B cell (primary cell): ENCODE measurements at regions not wholly inside any gene's neighbourhood (a gene's known extent, or its start where the extent isn't known, plus 50 kb on each side); places are given as distances from the start of the nearest gene placed in this dataset.

Source experiments
- ATAC-seq: fragments of 200-7000 bp; cut with Tn5 transposase; one replicate; pipeline ENCODE4 v1.10.0; 2021; ENCODE audit warnings: low read depth, mild to moderate bottlenecking, moderate number of reproducible peaks, moderate library complexity
- CTCF ChIA-PET: fragments of 350-600 bp; sonication (Branson Sonifier 250); formaldehyde crosslinking; loops from one replicate; lab custom pipeline; 2021; ENCODE audit warnings: antibody characterized with exemption, inconsistent platforms; lab: Charles Lee
- POLR2A ChIA-PET: fragments of 350-600 bp; sonication (Branson Sonifier 250); formaldehyde crosslinking; loops from one replicate; lab custom pipeline; 2021; ENCODE audit warnings: antibody characterized with exemption; lab: Charles Lee
- DNase-seq: peaks from one replicate; pipeline ENCODE4 v3.0.0; 2013
- H2AFZ ChIP-seq: 2 replicates; pipeline ENCODE4 v1.6.1; 2012; ENCODE audit warnings: mild to moderate bottlenecking, low read depth, low read length; ENCODE audit not compliant: insufficient read depth, poor library complexity, severe bottlenecking
- H3K27ac ChIP-seq, 2 donors: 1 replicate in 1 of 2; 2 replicates in 1 of 2; pipeline ENCODE4 v1.5.1; 2012 to 2013; ENCODE audit warnings: low read length in 2 of 2, mild to moderate bottlenecking in 2 of 2, moderate library complexity in 1 of 2
- H3K27me3 ChIP-seq, 4 experiments: fragments of 200-600 bp in 1 of 4; sonication (generic) in 1 of 4; replicated peaks in 1 of 4; 1 replicate in 2 of 4; 2 replicates in 2 of 4; pipeline versions ENCODE4 v1.6.1 to v1.7.0; 2013 to 2016; ENCODE audit warnings: low read length in 3 of 4, mild to moderate bottlenecking in 2 of 4, mixed read lengths in 1 of 4, moderate library complexity in 1 of 4; ENCODE audit not compliant: insufficient read depth in 4 of 4, control insufficient read depth in 3 of 4; ENCODE audit errors: control extremely low read depth in 1 of 4
- H3K36me3 ChIP-seq, 2 experiments: replicated peaks in 1 of 2; 1 replicate in 1 of 2; 2 replicates in 1 of 2; pipeline versions ENCODE4 v1.6.1 to v1.7.1; 2013; ENCODE audit warnings: low read length in 1 of 2; ENCODE audit not compliant: insufficient read depth in 2 of 2, control insufficient read depth in 1 of 2; ENCODE audit errors: control extremely low read depth in 1 of 2, extremely low read depth in 1 of 2
- H3K4me1 ChIP-seq, 2 donors: fragments of 200-600 bp in 1 of 2; sonication (generic) in 1 of 2; 1 replicate in 1 of 2; 2 replicates in 1 of 2; pipeline versions ENCODE4 v1.5.1 to v1.6.1; 2013 to 2017; ENCODE audit warnings: low read length in 2 of 2; ENCODE audit not compliant: control insufficient read depth in 2 of 2, insufficient read depth in 2 of 2
- H3K4me2 ChIP-seq: replicated peaks from 2 replicates; pipeline ENCODE3; 2012; ENCODE audit warnings: mild to moderate bottlenecking, low read depth, low read length; ENCODE audit not compliant: poor library complexity, severe bottlenecking
- H3K4me3 ChIP-seq, 5 experiments: fragments of 200-600 bp in 1 of 5; sonication (generic) in 1 of 5; 1 replicate in 3 of 5; 2 replicates in 2 of 5; pipeline versions ENCODE4 v1.5.1 to v1.7.0; 2011 to 2016; ENCODE audit warnings: low read length in 4 of 5, mild to moderate bottlenecking in 4 of 5, low read depth in 2 of 5, control low read depth in 1 of 5, moderate library complexity in 1 of 5; ENCODE audit not compliant: insufficient read depth in 1 of 5; ENCODE audit errors: control extremely low read depth in 1 of 5, extremely low read depth in 1 of 5
- H3K79me2 ChIP-seq: fragments of 200-600 bp; sonication (generic); one replicate; pipeline ENCODE4 v1.6.0; 2016; ENCODE audit warnings: low read length; ENCODE audit not compliant: control insufficient read depth, insufficient read depth
- H3K9ac ChIP-seq: fragments of 200-600 bp; sonication (generic); 2 replicates; pipeline ENCODE4 v1.6.1; 2017; ENCODE audit warnings: mild to moderate bottlenecking, low read length, moderate library complexity
- H3K9me3 ChIP-seq, 3 donors: one replicate each; pipeline versions ENCODE4 v1.6.1 to v1.7.1; 2013; ENCODE audit warnings: low read length in 2 of 3; ENCODE audit not compliant: control insufficient read depth in 2 of 3, insufficient read depth in 1 of 3; ENCODE audit errors: control extremely low read depth in 1 of 3
- H4K20me1 ChIP-seq: 2 replicates; pipeline ENCODE4 v1.6.0; 2012; ENCODE audit warnings: mild to moderate bottlenecking, low read length; ENCODE audit not compliant: insufficient read depth, control insufficient read depth, poor library complexity, severe bottlenecking
- H3K27ac Mint-ChIP-seq: one replicate; pipeline ENCODE4 v1.8.0; 2021; ENCODE audit warnings: mixed read lengths
- H3K27me3 Mint-ChIP-seq: one replicate; pipeline ENCODE4 v1.8.0; 2021; ENCODE audit warnings: mixed read lengths
- H3K4me1 Mint-ChIP-seq: one replicate; pipeline ENCODE4 v1.8.0; 2021; ENCODE audit warnings: mixed read lengths
- H3K4me3 Mint-ChIP-seq: one replicate; pipeline ENCODE4 v1.8.0; 2021; ENCODE audit warnings: mixed read lengths
- H3K9me3 Mint-ChIP-seq: one replicate; pipeline ENCODE4 v1.8.0; 2022; ENCODE audit warnings: mixed read lengths; ENCODE audit not compliant: insufficient read depth
- EZH2 ChIP-seq: IDR thresholded peaks from 2 replicates; pipeline ENCODE4 v1.6.1; 2012; ENCODE audit warnings: borderline replicate concordance, low read depth, mild to moderate bottlenecking, moderate library complexity, low read length; ENCODE audit not compliant: insufficient read depth, poor library complexity, severe bottlenecking
- WGBS: methylation state at CpG from one replicate; pipeline ENCODE4 v1.1.5; 2013; ENCODE audit warnings: missing lambda C conversion rate; ENCODE audit not compliant: insufficient coverage; 5-methylcytosine and 5-hydroxymethylcytosine counted together
- intact Hi-C: fragments of 100-400 bp; cut with micrococcal nuclease; formaldehyde crosslinking; loops from one replicate; pipeline ENCODE4 v1.10.0; 2022
- TF ChIP-seq, protein P1 (sequence below): fragments of 200-600 bp; IDR thresholded peaks from one replicate; pipeline ENCODE4 v1.8.0; 2022; ENCODE audit warnings: antibody characterized with exemption, mild to moderate bottlenecking

DNA sequence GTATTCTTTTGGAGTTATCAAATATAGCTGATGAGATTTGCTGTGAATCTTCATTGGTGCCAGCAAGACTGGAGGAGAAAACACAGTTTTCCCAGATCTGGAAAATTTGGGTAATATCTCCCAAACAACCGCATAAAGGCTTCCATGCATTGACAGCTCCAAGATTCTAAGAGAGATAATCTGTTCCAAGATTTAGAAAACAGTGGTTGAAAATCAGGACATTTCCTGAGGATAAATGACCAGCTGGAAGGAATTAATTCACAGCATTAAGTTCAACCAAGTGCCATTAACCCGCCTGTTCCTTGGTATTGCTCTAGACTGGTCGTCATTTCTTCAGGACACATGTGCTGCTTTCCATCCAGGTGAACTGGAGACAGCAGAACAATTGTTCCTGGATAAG lies 147.9 kb upstream of the PRICKLE1 start:
- Histone ChIP-seq H4K20me1 (no peaks in the 10 kb centered on the region), H3K4me2 (no peak overlapping the region), H3K27ac (no peak overlapping the region), H3K36me3 (no peaks in the 10 kb centered on the region), H3K4me3 (no peak overlapping the region), H3K9me3 (no peaks in the 10 kb centered on the region), H3K9ac (no peak overlapping the region), H2AFZ (no peak overlapping the region), H3K79me2 (no peaks in the 10 kb centered on the region), H3K4me1 (no peaks in the 10 kb centered on the region), H3K27me3 (no peaks in the 10 kb centered on the region)
- no peak overlapping the region for H3K27ac Mint-ChIP-seq
- ATAC-seq: no peak
- no peaks in the 10 kb centered on the region for H3K27me3 Mint-ChIP-seq
- ChIA-PET POLR2A (no interaction called here), CTCF (no interaction called here)
- 85% methylated on average over 2 of the region's 3 CpGs for WGBS
- no peak overlapping the region for H3K4me3 Mint-ChIP-seq
- TF ChIP-seq EZH2: no peak
- TF ChIP-seq, protein P1, sequence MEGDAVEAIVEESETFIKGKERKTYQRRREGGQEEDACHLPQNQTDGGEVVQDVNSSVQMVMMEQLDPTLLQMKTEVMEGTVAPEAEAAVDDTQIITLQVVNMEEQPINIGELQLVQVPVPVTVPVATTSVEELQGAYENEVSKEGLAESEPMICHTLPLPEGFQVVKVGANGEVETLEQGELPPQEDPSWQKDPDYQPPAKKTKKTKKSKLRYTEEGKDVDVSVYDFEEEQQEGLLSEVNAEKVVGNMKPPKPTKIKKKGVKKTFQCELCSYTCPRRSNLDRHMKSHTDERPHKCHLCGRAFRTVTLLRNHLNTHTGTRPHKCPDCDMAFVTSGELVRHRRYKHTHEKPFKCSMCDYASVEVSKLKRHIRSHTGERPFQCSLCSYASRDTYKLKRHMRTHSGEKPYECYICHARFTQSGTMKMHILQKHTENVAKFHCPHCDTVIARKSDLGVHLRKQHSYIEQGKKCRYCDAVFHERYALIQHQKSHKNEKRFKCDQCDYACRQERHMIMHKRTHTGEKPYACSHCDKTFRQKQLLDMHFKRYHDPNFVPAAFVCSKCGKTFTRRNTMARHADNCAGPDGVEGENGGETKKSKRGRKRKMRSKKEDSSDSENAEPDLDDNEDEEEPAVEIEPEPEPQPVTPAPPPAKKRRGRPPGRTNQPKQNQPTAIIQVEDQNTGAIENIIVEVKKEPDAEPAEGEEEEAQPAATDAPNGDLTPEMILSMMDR: no peak
- H3K9me3 Mint-ChIP-seq: no peaks in the 10 kb centered on the region
- no peaks in the 10 kb centered on the region for H3K4me1 Mint-ChIP-seq
- intact Hi-C loops: no loop called here
- no peak for DNase-seq

DNA sequence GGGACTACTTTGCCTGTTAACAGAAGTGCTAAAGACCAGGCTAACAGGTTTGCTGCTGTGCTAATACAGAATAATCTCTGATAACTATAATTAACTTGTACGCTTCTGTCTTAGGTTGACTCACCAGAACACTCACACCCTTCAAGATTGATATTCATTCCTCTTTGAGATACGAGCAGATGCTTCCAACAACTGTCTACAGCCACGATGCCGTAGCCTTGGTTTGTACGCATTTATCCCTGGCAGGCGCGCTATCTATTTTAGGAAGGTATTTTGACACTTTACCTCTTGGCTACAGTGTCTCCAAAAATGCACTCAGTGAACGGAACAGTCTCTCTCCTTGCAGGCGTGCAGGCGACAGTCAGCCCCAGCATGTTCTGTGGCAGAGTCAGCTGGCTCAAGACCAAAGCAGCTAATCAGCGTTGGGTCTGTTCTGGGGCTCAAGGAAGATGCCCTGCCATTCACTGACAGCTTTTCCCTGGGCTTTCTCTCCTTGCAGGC lies 146.4 kb upstream of the PRICKLE1 start:
- 91% methylated on average over 11 of the region's 11 CpGs for WGBS
- Histone ChIP-seq H3K79me2 (no peaks in the 10 kb centered on the region), H3K9me3 (no peaks in the 10 kb centered on the region), H3K27me3 (no peaks in the 10 kb centered on the region), H3K4me1 (no peaks in the 10 kb centered on the region), H2AFZ (no peak overlapping the region), H3K4me3 (no peak overlapping the region), H3K4me2 (no peak overlapping the region), H3K9ac (no peak overlapping the region), H4K20me1 (no peaks in the 10 kb centered on the region), H3K36me3 (no peaks in the 10 kb centered on the region), H3K27ac (no peak overlapping the region)
- Mint-ChIP-seq H3K4me3 (no peak overlapping the region), H3K27ac (no peak overlapping the region), H3K27me3 (no peaks in the 10 kb centered on the region), H3K9me3 (no peaks in the 10 kb centered on the region), H3K4me1 (no peaks in the 10 kb centered on the region)
- ChIA-PET POLR2A (no interaction called here), CTCF (no interaction called here)
- TF ChIP-seq, protein P1: no peak
- no peak for TF ChIP-seq EZH2
- DNase-seq (no peak), ATAC-seq (no peak)
- intact Hi-C loops: no loop called here
